HT1080 (cell line): ENCODE measurements at regions not wholly inside any gene's neighbourhood (a gene's known extent, or its start where the extent isn't known, plus 50 kb on each side); places are given as distances from the start of the nearest gene placed in this dataset.

Experiments
- DNase-seq: peaks from one replicate; pipeline ENCODE4 v3.0.0-alpha.2; 2015; ENCODE audit warnings: low read depth

DNA sequence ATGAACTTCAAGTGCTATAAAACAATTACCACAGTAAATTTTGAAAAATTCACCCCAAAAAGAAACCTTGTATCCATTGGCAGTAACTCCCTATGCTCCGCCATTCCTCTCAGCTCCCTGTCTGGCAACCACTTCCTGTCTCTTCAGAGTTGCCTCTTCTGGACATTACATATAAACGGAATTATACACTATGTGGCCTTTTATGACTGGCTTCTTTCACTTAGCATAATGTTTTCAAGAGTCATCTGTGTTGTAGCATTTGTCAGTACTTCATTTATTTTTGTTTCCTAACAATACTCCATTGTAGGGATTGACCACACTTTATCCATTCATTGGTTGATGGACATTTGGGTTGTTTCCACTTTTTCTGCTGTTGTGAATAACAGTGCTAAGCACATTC is 50.1 kb downstream of the CEP43 start:
- peak; percentile 12 for DNase-seq

DNA sequence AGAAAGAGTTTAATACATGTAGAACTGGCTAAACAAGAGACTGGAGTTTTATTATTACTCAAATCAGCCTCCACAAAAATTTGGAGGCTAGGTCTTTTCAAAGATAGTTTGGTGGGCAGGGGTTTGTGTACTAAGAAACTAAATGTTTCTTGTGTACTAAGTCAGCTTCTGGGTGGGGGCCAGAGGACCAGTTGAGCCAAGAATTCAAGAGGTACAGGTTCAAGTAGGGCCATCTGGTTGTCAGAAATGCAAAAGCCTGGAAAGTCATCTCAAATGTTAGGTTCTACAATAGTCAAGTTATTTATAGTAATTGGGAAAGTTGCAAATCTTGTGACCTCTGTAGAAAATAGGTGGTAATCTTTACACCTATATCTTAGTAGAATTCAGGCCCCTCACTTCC is 51.7 kb downstream of the CEP43 start:
- DNase-seq, result no peak

DNA sequence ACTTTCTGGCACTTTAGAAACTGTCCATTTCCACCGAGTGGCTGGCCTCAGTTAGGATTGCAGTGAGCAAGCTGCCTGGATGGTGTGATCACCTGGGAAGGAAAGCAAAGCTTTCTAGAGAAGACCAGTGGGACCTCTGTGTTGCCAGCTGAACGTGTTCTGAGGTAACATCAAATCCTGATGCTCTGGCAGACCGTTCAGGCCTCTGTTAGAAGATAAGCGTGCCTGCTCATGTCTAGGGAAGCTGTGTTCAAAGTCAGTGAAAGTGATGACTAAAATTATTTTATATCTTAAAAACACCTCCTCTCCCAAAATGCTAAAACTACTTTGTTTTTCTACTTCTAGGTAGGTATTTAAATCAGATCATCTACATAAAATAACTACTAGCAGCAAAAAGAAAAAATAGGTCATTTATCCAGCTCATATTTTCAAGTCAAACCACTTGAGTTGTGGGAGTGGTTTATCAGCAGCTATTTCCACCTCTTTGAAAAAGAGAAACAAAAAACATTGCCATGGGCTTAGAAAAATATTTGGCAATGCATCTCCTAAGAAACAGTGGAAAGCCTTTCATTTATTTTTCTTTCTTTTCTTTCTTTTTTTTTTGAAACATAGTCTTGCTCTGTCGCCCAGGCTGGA is 54.8 kb downstream of the CEP43 start:
- no peak for DNase-seq

DNA sequence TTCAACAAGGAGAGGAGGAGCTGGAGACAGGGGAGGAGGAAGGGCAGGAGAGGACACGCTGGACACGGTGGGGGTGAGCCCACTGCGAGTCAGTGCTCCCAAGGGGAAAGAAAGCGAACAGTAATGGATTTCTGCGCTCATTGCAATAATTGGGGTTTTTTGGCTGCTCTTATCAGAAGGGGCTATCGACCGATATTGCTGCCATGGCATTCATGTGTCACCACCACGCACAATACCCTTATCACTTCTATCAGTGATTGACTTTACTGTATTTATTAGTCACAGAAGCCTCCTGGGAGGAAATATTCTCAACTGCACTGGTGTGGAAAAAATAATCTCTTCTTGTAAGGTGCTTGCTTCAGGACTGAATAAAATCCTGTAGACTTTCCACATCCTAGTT is 55.8 kb downstream of the CEP43 start:
- DNase-seq, result no peak

DNA sequence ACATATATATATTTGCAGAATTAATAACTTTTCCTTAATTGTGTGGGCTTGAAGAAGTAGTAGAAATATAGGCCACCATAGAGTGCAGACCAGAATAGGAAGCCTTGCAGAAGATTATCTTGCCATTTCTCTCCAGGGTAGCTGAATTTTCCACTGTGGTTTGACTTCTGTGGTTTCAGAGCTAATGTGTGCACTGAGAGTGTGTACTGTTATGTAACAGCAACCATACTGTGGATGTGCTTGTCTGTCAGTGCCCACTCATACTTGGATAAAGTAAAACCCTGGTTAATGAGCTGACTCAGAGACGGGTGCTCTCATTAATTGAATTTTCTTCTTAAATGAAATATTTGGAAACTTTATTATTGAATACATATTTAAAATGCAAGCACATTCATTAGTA is 57.2 kb downstream of the CEP43 start:
- no peak for DNase-seq

DNA sequence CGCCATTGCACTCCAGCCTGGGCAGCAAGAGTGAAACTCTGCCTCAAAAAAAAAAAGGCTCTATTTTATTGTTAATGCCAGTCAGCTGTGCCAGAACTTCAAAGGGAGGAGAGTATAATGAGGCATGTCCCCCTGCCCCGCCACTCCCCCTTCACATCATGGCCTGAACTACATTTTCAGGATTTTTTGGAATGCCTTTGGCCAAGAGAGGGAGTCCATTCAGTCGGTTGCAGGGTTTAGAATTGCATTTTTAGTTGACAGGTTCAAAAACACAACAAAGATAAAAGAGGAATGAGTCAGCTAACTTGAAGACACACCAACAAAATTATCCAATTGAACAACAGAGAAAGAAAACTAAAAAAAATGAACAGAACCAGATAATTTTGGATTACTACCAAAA is 59.1 kb downstream of the CEP43 start:
- no peak for DNase-seq
